ENCODE measurements at regions not wholly inside any gene's neighbourhood (a gene's known extent, or its start where the extent isn't known, plus 50 kb on each side); places are given as distances from the start of the nearest gene placed in this dataset.
A peak's percentile ranks its signal among the peaks of the same experiment; 100 is the strongest.

- peak in 2 of 3 experiments; percentile 38 to 86 for DNase-seq
Observed at GRCh38 chr18:40607542-40608148, 1347.4 kb upstream of the PIK3C3 start.

GRCh38 chr18:40606996-40607395 lies 1348.0 kb upstream of the PIK3C3 start:
- DNase-seq = peak in 1 of 3 experiments; percentile 42

- DNase-seq = no peak
Observed at GRCh38 chr18:40583671-40584070, 1371.4 kb upstream of the PIK3C3 start.

GRCh38 chr18:40582105-40582504 lies 1372.9 kb upstream of the PIK3C3 start:
- no peak for DNase-seq

- peak in 1 of 3 experiments; percentile 33 for DNase-seq
Observed at GRCh38 chr18:40577981-40578365, 1377.1 kb upstream of the PIK3C3 start.

GRCh38 chr18:40577239-40577980 lies 1377.6 kb upstream of the PIK3C3 start:
- peak in 2 of 3 experiments; percentile 48 to 79 for DNase-seq

- peak in 2 of 3 experiments; percentile 14 to 51 for DNase-seq
Observed at GRCh38 chr18:40576507-40577115, 1378.4 kb upstream of the PIK3C3 start.

GRCh38 chr18:40570615-40571014 lies 1384.4 kb upstream of the PIK3C3 start:
- no peak for DNase-seq

- DNase-seq = no peak
Observed at GRCh38 chr18:40569605-40570004, 1385.4 kb upstream of the PIK3C3 start.

- DNase-seq = no peak
Observed at GRCh38 chr18:40566510-40566844, 1388.6 kb upstream of the PIK3C3 start.

GRCh38 chr18:40565805-40566509 lies 1389.1 kb upstream of the PIK3C3 start:
- DNase-seq = peak in 1 of 3 experiments; percentile 21

- DNase-seq = no peak
Observed at GRCh38 chr18:40559556-40559955, 1395.5 kb upstream of the PIK3C3 start.

GRCh38 chr18:40558706-40559392 lies 1396.2 kb upstream of the PIK3C3 start:
- no peak for DNase-seq

- DNase-seq = no peak
Observed at GRCh38 chr18:40555914-40556313, 1399.1 kb upstream of the PIK3C3 start.

GRCh38 chr18:40553029-40553428 lies 1402.0 kb upstream of the PIK3C3 start:
- DNase-seq = no peak

- no peak for DNase-seq
Observed at GRCh38 chr18:40546875-40547274, 1408.2 kb upstream of the PIK3C3 start.

GRCh38 chr18:40534723-40535122 lies 1420.3 kb upstream of the PIK3C3 start:
- no peak for DNase-seq

GRCh38 chr18:40532046-40532445 lies 1423.0 kb upstream of the PIK3C3 start:
- no peak for DNase-seq

- no peak for DNase-seq
Observed at GRCh38 chr18:40531051-40531450, 1424.0 kb upstream of the PIK3C3 start.

GRCh38 chr18:40529478-40529877 lies 1425.6 kb upstream of the PIK3C3 start:
- DNase-seq = no peak

GRCh38 chr18:40524881-40525280 lies 1430.2 kb upstream of the PIK3C3 start:
- DNase-seq = no peak

GRCh38 chr18:40523287-40523686 lies 1431.7 kb upstream of the PIK3C3 start:
- no peak for DNase-seq

- DNase-seq = no peak
Observed at GRCh38 chr18:40501026-40501425, 1454.0 kb upstream of the PIK3C3 start.

Data from NCI-H1417 (cell line).